GM19455 (cell line): ENCODE measurements at regions not wholly inside any gene's neighbourhood (a gene's known extent, or its start where the extent isn't known, plus 50 kb on each side); places are given as distances from the start of the nearest gene placed in this dataset.

Experiments used
- ATAC-seq: cut with Tn5 transposase; IDR thresholded peaks from one replicate; pipeline ENCODE4 v1.9.1; 2021; ENCODE audit not compliant: unreplicated experiment

DNA sequence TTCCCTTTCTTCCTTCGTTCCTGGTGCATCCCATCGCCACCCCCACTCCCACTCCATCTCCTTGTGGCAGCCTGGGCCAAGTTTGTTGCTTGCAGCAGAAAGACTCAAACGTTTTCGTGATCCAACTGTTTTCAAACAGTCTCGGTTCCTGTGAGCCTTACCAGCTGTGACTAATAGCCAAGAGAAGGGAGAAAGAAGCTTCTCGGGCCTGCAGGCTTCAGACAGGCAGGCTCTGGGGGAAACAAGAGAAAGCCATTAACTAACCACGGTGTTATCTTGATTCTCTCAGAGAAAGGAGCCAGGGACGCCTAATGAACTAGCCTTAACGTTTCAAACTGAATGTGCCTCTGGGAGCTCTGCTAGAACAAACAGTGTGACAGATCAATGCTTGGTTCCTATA is 742.0 kb downstream of the NR2F2 start:
- no peak for ATAC-seq

DNA sequence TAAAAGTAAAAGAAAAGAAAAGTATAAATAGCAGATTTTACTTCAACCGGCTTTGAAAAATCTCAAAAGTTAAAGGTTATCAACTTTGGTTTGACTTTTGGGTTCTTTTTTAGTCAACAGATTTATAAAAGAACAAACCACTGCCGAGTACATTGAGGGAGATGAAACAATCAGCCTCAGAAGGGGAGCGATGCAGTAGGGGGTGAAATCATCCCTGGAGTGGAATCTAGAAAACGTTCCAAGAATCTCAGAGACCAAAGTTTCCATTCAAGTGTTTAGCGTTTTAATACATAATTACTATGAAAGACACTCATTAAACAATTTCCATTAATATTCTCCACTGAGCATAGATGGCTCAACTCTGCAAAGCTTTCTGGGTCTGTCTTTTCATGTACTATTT is 745.5 kb downstream of the NR2F2 start:
- no peak for ATAC-seq

DNA sequence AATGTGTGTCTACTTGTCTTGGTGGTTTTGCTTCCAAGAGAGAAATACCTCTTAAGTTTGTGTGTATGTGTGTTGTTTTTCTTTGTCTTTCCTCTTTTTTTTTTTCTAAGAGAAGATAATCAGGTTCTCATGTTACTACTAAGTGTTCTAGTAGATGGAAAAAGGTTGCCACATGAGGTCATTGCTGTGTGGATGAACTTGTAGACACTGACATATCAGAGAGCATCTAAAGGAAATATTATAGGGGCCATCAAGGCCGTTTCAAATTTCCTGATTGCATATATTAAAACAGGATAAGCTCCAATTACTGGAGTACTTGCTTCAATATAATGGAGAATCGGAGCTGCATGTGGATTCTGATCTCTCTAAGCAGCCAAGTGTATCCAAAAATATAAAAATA is 747.5 kb downstream of the NR2F2 start:
- ATAC-seq = no peak

DNA sequence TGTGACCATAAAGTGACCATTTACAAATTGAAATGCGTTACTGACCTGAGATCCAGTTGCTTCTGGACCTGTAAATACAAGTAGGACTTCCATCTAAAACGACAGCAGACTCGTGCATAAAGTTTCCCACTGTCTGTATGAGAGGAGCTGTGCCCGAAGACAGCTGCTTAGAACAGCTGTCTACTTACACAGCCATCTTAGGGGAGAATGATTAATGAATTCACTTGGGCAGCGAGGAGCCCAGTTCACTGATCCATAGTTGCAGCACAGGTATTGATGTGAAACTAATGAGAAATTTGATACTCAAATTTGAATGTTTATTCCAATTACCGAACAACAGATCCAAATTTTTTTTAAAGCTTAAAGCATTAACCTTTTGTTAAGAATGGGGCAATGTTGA is 748.1 kb downstream of the NR2F2 start:
- no peak for ATAC-seq

DNA sequence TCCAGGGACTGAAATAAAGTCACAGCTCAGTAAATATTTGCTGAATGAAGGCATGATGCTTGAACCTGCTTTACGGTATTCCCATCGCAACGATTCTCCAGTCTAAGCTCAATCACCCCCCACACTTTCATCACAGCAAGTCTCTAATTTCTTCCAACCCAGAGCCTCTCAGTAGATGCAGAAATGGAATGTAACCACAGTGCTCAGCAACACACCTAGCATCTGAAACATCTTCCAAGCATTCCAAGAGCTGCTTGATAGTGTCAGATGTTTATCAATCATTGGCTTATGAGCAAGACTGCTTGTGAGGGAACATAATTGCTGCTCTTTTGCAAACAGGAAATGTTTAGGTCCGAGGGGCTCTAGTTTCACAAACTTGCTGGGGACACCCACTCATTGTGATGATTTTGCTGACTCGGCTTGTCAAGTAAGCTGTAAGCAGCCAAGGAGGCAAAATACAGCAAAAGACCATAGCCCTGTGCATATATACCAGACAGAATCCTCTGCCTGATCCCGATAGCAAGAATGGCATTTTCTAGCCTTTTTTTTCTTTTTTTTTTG is 751.2 kb downstream of the NR2F2 start:
- no peak for ATAC-seq

DNA sequence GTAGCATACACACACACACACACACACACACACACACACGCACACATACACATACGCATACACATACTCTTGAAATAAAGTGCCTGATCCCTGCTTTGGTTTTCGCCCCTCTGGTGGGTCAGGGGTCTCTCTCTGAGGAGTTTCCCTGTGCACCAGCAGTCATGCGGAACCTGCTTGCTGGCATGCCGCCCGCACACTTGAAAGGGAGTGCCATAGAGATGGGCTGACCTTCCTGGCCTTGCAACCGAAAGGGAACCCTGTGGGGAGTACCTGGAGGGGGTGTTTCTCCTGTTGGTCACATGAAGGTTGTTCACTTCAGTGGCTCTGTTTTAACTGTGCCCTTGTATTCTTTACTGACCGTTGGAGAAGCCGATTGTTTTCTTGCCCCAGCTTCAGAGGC is 752.3 kb downstream of the NR2F2 start:
- ATAC-seq = no peak

DNA sequence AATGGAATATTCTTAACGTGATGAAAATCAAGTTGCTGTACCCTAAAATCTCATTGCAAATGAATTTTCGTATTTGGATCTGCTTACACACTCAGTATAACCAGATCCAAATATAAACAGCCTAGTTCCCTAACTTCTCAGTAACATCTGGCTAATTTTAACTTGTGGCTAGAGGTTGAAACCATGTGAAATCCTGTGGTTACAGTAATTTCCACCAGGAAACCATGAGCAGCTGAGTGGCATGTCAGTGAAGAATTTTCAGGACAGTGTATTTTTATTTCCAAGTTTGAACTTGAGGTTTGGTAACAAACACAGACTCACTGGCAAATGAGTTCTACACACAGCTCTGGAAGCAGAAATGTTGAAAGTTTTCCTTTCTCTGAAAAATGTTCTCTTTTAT is 754.1 kb downstream of the NR2F2 start:
- no peak for ATAC-seq

DNA sequence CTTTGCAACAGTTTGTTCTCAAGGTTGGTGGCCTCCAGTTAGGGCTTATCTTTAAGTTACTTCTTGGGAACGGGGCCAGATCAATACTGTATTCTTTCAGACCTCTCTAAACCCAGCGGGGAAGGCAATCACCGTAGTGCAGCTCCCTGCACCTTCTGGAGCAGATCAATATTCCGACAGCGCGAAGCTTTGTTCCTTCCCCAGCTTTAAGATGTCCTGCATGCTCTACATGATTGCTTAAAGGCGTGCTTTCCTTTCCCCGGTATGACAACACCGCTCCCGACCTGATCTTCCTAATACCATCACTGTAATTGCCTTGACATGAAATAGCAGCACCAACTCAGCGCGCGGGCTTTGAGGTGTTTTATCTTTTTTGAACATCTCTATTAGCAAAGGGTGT is 755.2 kb downstream of the NR2F2 start:
- no peak for ATAC-seq

DNA sequence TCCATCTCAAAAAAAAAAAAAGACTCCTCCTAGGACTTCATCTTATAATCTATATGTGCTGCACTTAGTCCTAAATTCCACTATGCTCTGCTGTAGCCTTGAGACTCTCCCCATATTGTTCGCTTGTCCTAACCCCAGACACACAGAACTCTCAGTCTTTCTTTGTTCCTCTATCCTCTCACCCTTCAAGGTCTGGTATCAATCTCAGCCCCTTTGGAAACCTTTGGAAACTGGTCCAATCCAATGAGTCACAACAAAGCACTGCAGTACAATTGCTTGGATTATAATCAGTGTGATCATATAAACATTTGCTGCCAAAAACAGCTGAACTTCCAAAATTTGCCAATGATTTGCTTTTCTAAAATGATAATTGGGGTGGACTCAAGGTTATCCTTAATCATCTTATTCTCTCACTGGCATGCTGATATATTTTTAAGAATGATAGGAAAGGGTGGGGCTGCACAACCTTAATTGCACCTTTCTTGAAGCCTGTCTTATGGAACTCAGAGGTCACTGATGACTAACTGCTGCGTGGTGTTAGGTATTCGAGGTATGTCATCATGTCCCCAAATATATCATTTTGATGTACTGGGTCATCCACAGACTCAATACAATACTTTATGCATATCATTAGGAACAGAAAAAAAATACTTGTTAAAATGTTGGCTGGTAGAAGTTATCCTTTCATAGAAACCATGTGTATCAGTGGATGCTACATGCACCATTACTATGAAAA is 756.7 kb downstream of the NR2F2 start:
- no peak for ATAC-seq

DNA sequence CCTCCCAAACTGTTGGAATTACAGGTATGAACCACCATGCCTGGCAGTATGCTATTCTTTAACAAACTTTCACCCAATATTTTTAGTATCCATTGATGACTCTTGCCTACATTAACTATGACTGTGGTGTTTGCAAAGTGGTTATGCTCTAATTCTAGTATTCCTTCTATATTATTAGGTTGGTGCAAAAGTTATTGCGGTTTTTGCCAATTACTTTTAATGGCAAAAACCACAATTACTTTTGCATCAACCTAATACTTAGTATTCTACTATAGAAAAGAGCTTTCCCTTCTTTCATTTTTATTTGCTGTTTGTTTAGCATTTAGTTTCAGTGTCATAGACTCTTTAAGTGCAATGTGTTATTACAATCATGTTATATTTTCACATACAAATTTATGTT is 760.6 kb downstream of the NR2F2 start:
- ATAC-seq = no peak

DNA sequence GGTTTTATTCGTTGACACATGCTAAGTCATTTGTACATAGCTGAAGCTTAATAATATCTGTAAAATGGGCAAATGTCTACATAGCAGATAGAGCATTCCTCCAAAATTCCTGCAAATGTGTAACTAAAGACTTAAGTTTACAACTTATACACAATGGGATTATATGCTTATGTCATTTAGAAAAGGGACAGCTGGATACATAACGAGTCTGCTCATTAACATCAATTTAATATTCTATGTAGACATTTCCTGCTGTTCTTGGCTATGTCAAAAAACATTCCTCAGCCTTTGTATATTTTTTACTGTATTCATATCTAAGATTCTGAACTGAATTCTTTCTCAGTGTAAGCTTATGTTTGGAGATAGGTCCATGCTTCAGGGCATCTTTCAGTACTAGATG is 762.2 kb downstream of the NR2F2 start:
- no peak for ATAC-seq

DNA sequence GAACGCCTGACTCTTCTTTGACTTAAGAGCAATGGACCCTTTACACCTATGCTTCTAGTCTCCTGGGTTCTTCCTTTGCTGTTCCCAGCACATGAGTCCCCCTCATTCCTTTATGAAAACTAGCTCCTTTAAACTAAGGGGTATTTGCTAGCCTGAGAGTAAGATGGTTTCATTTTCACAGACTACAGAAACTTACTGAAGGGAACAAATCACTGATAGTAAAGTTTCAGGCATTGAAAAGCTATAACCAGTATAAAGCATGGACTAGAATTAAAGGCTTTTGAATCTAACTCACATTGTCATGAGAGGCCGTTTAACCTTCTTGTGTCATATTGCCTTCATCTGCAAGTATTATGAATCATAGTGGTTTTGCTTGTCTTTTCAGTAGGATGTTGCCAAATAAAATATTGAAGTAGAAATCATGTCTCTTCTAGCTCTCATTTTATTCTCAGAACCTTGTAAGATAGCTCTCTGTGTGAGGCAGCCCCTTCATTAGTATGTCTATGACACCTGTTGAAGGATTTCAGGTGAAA is 765.9 kb downstream of the NR2F2 start:
- ATAC-seq = no peak

DNA sequence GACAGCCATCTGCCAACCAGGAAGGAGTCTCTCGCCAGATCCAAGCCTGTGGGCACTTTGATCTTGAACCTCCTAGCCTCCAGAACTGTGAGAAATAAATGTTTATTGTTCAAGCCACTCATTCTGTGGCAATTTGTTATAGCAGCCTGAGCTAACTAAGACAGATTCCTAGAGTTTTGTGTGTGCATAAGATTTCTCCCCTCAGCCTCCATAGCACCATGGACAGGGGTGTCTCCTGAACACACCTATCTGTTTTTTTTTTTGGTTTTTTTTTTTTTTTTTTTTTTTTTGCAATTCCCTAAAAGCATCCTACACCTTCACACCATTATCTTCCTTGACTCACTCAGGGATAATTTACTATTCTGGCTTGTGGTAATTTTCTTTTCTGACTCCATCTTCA is 768.5 kb downstream of the NR2F2 start:
- ATAC-seq = no peak

DNA sequence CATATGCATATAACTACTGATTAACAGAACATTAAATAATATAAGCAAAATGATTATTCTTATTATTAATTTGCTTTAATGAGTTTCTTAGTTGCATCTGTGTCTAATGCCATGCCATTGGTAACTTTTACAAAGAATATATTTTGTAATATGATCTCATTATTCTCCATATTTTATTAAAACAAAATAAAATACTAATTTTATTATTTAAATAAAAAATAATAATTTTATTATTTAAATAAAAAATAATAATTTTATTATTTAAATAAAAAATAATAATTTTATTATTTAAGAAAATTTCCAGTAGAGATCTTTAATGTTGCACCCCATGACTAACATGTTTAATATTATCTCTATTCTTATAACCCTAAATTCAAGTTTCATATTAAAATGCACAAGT is 771.1 kb downstream of the NR2F2 start:
- ATAC-seq = no peak

DNA sequence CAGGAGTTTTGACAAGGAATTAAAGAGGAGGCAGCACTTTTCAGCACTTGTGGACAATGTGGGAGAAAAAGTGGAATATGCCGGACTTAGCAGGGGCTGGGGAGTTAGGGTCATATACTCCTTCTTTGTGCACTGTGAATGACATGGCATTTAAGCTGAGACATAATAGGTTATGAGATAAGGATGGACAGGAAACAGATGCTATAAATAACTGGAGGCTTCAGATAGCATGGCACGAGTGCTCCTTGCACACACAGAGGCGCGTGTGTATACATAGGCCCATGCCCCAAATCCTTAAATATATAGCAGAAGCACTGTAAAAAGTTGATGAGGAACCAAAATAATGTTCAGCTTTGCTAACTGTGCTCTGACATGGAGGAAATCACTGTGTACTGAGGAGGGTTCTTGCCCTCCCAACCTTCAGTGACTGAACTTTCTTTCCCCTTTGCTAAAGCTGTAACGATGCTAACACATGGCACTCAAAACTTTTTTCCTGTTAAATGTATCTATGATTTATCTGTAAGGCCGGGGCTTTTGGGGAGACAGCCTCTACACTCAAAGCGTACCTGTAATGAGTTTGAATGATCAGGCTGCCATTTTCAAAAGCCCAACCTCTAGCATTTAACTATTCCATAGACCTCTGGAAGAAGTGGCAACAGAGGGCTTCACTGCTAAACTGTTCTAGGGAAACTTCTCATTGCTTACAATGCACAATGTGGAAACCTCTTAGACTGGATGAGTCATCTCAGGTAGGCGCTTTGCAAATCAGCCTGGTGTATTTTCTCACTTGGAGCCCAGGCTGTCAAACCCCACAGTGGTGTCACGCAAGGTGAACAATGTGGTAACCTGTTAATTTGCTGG is 784.6 kb downstream of the NR2F2 start:
- ATAC-seq = no peak

DNA sequence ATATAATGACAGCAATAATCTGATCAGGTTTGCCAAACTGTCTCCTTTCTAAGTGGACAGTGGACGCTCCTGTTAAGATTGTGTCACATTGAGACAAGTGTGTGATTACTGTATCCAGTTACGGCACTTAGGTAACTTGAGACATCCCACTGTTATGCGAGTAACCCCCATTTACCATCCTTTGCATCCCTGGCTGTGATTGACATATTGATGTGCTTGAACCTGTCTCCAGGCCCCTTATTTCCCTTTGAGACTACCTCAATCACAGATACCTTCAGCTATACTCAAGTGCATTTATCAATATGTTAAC is 785.2 kb downstream of the NR2F2 start:
- no peak for ATAC-seq

DNA sequence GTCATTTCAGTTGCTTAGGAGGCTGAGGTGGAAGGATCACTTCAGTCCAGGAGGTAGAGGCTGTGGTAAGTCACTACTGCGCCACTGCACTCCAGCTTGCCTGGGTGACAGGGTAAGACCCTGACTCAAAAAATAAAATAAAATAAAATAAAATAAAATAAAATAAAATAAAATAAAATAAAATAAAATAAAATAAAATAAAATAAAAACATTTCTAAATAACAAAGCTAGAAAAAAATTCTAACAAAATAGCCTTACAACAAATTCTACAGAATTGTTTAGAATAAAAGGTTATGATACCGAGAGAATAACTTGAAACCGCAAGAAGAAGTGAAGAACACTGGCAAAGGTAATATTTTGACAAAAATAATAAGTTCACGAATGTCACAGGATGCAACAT is 794.3 kb downstream of the NR2F2 start:
- ATAC-seq = no peak

DNA sequence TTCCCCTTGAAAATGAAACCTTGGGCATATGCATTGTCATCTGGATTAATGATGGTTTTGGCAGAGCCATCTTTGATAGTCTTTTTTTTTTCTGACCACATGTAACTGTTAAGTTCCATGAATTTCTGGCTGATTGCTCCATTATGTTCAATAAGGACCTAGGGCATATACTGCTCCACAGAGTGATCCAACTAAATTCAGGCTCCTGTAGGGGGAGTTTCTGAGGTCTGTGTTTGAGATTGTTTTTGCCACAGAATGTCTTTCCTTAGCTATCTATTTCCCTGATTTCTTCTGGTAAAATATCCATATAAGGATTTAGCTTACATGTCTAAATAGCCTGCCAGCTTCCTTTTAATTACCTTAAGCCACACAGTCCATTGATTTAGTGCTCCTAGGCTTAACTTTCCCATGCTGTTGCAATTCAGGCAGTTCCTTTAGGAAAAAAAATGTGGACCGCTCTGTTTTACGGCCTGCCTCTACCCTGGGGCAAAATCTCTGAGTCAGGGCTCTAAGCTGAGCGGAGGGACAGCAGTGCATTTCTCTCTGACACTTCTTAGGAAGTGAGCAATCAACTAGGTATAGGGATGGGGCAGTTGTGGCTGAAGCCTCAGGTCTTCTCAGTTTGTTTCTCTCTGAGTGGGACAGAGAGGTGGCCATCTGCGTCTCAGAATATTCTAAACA is 796.2 kb downstream of the NR2F2 start:
- no peak for ATAC-seq

DNA sequence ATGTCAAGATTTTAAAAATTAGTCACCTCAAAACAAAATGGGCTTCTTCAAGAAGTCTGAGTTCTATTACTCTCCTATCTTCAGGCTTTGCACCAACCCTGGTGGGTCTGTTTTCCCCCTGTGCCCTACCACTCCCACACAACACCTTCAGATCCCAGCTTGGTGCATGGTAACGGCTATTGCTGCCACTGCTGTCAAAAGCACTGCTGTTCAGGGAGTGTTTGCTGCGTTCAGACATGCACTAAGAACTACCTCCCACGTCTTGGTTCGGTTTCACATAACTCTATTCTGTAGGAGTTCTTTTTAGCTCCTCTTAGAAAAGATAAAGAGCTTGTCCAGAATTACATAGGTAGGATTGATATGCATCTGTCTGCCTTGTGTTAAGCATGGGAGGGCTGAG is 799.2 kb downstream of the NR2F2 start:
- ATAC-seq = no peak

DNA sequence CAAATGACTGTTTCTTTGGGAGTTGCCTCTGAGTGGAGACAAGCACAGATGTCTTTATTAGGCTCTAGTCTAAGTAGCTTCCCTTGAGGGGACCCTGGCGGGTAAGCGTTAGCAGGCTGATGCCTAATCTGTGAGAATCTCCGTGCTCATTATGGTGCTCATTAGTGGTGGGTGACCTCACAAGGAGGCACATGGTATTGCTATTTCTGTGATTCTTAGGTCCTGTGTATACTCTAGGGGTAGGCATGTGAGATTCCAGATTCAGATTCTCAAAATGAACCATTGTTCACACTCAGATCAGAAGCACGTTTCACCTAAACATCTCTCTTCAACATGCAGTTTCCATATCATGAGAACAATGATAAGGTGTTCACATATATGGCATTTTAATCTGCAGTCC is 809.7 kb downstream of the NR2F2 start:
- no peak for ATAC-seq

DNA sequence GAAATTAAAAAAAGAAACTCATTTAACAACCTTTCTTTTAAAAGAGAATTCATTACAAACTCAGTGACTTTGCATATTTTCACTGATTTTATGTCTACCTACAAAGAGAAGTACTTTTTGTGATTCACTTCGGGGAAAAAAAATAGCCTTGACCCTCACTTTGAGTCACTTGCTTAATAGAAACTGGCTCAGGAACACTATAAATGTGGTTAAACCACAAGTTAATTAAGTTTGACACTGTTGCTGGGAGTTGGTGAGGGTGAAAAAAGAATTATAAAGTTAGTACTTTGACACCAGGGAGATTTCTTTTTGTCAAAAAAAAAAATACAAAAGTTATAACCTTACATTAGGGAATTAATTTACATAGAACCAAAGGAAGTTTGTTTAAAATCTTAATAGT is 810.9 kb downstream of the NR2F2 start:
- ATAC-seq = no peak

DNA sequence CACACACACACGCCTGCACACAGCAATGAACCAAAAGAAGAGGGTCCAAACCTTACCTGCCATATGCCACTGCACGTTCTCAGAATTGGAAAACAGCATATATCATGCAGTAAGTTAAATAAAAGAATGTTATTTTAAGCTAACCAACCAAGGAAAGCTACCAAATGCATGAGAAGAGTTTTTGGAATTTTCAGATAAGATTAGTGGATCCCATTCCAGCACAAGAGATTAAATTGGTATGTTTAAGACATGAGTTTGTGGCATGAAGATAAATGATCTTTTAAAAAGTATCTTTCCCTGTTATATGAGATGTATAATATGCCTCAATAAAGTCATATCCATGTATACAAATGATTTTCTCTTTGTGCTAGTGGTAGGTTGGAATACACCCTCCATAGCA is 811.4 kb downstream of the NR2F2 start:
- no peak for ATAC-seq
